ENCODE measurements at regions not wholly inside any gene's neighbourhood (a gene's known extent, or its start where the extent isn't known, plus 50 kb on each side); places are given as distances from the start of the nearest gene placed in this dataset.

- no peak for TF ChIP-seq CTCF (conservative IDR thresholded peaks at IDR 0.05; ENCODE audit: low read depth, low read length)
- no peak for TF ChIP-seq EZH2 (IDR thresholded peaks at IDR 0.05; ENCODE audit: borderline replicate concordance, low read depth, low read length, poor library complexity, severe bottlenecking)
Measured at GRCh38 chr6:119476554-119476953, 127.0 kb upstream of the MAN1A1 start.
